ENCODE measurements at regions not wholly inside any gene's neighbourhood (a gene's known extent, or its start where the extent isn't known, plus 50 kb on each side); places are given as distances from the start of the nearest gene placed in this dataset.

DNA sequence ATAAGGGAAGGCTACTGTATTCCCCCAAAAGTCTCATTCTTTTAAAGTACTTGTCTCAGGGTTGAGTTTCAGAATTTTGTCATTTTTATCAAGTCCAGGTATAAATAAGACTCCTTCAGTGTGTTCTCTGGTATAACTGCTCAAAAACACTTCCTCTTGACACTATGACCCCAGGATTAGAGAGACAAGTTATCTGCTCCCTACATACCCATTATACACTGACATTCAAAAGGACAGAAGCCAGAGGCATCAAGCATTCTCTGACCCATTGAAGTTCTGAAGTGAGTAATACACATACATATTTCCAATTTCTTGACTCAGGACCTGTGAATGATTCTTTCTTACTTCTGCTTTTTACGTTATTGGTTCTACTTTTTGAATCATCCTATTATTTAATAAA lies 447.8 kb upstream of the CNTN5 start:
- TF ChIP-seq, protein P1, sequence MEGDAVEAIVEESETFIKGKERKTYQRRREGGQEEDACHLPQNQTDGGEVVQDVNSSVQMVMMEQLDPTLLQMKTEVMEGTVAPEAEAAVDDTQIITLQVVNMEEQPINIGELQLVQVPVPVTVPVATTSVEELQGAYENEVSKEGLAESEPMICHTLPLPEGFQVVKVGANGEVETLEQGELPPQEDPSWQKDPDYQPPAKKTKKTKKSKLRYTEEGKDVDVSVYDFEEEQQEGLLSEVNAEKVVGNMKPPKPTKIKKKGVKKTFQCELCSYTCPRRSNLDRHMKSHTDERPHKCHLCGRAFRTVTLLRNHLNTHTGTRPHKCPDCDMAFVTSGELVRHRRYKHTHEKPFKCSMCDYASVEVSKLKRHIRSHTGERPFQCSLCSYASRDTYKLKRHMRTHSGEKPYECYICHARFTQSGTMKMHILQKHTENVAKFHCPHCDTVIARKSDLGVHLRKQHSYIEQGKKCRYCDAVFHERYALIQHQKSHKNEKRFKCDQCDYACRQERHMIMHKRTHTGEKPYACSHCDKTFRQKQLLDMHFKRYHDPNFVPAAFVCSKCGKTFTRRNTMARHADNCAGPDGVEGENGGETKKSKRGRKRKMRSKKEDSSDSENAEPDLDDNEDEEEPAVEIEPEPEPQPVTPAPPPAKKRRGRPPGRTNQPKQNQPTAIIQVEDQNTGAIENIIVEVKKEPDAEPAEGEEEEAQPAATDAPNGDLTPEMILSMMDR (IDR thresholded peaks at IDR 0.05 in 2 of 3, conservative IDR thresholded peaks at IDR 0.05 in 1 of 3; ENCODE audit: control insufficient read depth in 2 of 3, extremely low read depth in 1 of 3, insufficient read depth in 1 of 3, low read depth in 3 of 3, low read length in 3 of 3), result no peak
- no peak for TF ChIP-seq SIN3A (IDR thresholded peaks at IDR 0.05; ENCODE audit: low read depth, low read length)
- no peak for TF ChIP-seq ZNF274 (IDR thresholded peaks at IDR 0.05; ENCODE audit: insufficient read depth, insufficient read length)
- TF ChIP-seq, protein P2, sequence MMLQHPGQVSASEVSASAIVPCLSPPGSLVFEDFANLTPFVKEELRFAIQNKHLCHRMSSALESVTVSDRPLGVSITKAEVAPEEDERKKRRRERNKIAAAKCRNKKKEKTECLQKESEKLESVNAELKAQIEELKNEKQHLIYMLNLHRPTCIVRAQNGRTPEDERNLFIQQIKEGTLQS (IDR thresholded peaks at IDR 0.05; ENCODE audit: borderline replicate concordance, extremely low read depth, low read depth, low read length), result no peak

All from GM12878 (cell line).